Activated CD8-positive, alpha-beta T cell treated with anti-CD3 and anti-CD28 coated beads for 36 hours (primary cell): ENCODE measurements at regions not wholly inside any gene's neighbourhood (a gene's known extent, or its start where the extent isn't known, plus 50 kb on each side); places are given as distances from the start of the nearest gene placed in this dataset.

Experiments
- ATAC-seq: fragments of 200-7000 bp; cut with Tn5 transposase; one replicate; pipeline ENCODE4 v1.10.0; 2021; ENCODE audit warnings: mild to moderate bottlenecking, moderate library complexity
- CTCF ChIA-PET: fragments of 350-600 bp; sonication (Branson Sonifier 250); formaldehyde crosslinking; loops from one replicate; lab custom pipeline; 2021; ENCODE audit warnings: antibody characterized with exemption; lab: Charles Lee
- POLR2A ChIA-PET: fragments of 350-600 bp; sonication (Branson Sonifier 250); formaldehyde crosslinking; loops from one replicate; lab custom pipeline; 2021; ENCODE audit warnings: antibody characterized with exemption; lab: Charles Lee
- DNase-seq: peaks from one replicate; pipeline ENCODE4 v3.0.0-alpha.2; 2020
- H3K27ac Mint-ChIP-seq: one replicate; pipeline ENCODE4 v1.8.0; 2021; ENCODE audit warnings: mild to moderate bottlenecking, mixed read lengths
- H3K27me3 Mint-ChIP-seq: one replicate; pipeline ENCODE4 v1.8.0; 2021; ENCODE audit warnings: mixed read lengths
- H3K36me3 Mint-ChIP-seq: one replicate; pipeline ENCODE4 v1.8.0; 2021; ENCODE audit warnings: low read depth, mixed read lengths
- H3K4me1 Mint-ChIP-seq: one replicate; pipeline ENCODE4 v1.8.0; 2021; ENCODE audit warnings: low read depth, mixed read lengths
- H3K4me3 Mint-ChIP-seq: one replicate; pipeline ENCODE4 v1.8.0; 2021; ENCODE audit warnings: mild to moderate bottlenecking, moderate library complexity, mixed read lengths
- H3K9me3 Mint-ChIP-seq: one replicate; pipeline ENCODE4 v1.8.0; 2021; ENCODE audit warnings: mixed read lengths
- intact Hi-C: fragments of 100-400 bp; cut with micrococcal nuclease; formaldehyde crosslinking; loops from one replicate; pipeline ENCODE4 v1.10.0; 2022
- TF ChIP-seq, protein P1 (sequence below): fragments of 200-600 bp; IDR thresholded peaks from one replicate; pipeline ENCODE4 v1.8.0; 2022; ENCODE audit warnings: antibody characterized with exemption, mild to moderate bottlenecking

- Mint-ChIP-seq H3K27me3 (no peaks in the 10 kb centered on the region), H3K36me3 (no peaks in the 10 kb centered on the region), H3K9me3 (no peaks in the 10 kb centered on the region), H3K27ac (no peak overlapping the region), H3K4me1 (no peaks in the 10 kb centered on the region), H3K4me3 (no peak overlapping the region)
- TF ChIP-seq, protein P1, sequence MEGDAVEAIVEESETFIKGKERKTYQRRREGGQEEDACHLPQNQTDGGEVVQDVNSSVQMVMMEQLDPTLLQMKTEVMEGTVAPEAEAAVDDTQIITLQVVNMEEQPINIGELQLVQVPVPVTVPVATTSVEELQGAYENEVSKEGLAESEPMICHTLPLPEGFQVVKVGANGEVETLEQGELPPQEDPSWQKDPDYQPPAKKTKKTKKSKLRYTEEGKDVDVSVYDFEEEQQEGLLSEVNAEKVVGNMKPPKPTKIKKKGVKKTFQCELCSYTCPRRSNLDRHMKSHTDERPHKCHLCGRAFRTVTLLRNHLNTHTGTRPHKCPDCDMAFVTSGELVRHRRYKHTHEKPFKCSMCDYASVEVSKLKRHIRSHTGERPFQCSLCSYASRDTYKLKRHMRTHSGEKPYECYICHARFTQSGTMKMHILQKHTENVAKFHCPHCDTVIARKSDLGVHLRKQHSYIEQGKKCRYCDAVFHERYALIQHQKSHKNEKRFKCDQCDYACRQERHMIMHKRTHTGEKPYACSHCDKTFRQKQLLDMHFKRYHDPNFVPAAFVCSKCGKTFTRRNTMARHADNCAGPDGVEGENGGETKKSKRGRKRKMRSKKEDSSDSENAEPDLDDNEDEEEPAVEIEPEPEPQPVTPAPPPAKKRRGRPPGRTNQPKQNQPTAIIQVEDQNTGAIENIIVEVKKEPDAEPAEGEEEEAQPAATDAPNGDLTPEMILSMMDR = no peak
- ChIA-PET CTCF (interaction anchor here (2.9 kb wide), 1 partner anchor 11 kb away, joined by 16 read pairs; no protein-coding TSS in a partner anchor), POLR2A (no interaction called here)
- ATAC-seq (no peak), DNase-seq (no peak)
- intact Hi-C loops = no loop called here
These were observed 53.5 kb upstream of the DNAJA2 start for GRCh38 chr16:47026947-47027346.

DNA sequence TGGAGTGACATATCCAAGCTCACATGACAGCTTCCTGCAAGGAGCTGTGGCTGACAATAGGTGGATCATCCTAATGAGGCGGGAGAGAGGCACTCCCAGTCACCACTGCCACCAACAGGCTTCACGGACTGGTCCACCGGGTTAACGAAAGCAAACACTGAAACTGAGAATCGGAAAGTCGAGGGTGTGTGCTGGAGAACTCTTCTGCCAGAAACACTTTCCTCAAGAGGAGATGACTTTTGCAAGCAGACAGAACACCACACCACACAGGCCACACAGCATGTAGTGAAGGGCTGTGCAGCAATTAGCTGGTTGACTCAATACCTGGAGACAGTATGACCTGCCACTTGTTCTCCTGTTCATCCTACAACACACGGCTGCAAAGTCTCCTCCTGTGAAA lies 53.0 kb upstream of the DNAJA2 start:
- TF ChIP-seq, protein P1 = no peak
- ChIA-PET CTCF (no interaction called here), POLR2A (no interaction called here)
- ATAC-seq (no peak), DNase-seq (no peak)
- H3K4me3 Mint-ChIP-seq = no peak overlapping the region
- H3K9me3 Mint-ChIP-seq = no peaks in the 10 kb centered on the region
- no peaks in the 10 kb centered on the region for H3K27me3 Mint-ChIP-seq
- no peak overlapping the region for H3K27ac Mint-ChIP-seq
- intact Hi-C loops = no loop called here
- no peaks in the 10 kb centered on the region for H3K36me3 Mint-ChIP-seq
- H3K4me1 Mint-ChIP-seq = no peaks in the 10 kb centered on the region

DNA sequence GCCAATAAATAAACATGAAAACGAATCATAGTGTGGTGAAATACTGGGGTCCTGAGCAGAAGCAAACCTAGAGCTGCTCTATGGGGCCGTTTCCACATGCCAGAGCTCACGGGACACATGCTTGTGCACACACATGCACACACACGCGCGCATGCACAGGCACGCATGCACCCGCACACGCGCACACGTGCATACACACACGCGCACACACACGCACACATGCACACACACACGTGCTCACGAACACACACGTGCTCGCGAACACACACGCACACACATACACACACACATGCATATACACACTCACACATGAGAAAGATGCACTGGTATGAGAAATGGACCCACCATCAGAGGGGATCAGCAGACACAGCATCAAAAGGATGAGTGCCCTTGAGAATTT lies 52.2 kb upstream of the DNAJA2 start:
- POLR2A ChIA-PET = no interaction called here
- intact Hi-C loops = no loop called here
- ATAC-seq (no peak), DNase-seq (no peak)
- H3K36me3 Mint-ChIP-seq = no peaks in the 10 kb centered on the region
- TF ChIP-seq, protein P1 = no peak
- no peak overlapping the region for H3K27ac Mint-ChIP-seq
- CTCF ChIA-PET = interaction anchor here (1.7 kb wide), 1 partner anchor 12 kb away, joined by 3 read pairs; no protein-coding TSS in a partner anchor
- no peak overlapping the region for H3K4me3 Mint-ChIP-seq
- H3K4me1 Mint-ChIP-seq = no peaks in the 10 kb centered on the region
- no peaks in the 10 kb centered on the region for H3K27me3 Mint-ChIP-seq
- H3K9me3 Mint-ChIP-seq = no peaks in the 10 kb centered on the region
